Colonic mucosa (tissue), 4 donors: ENCODE measurements at regions not wholly inside any gene's neighbourhood (a gene's known extent, or its start where the extent isn't known, plus 50 kb on each side); places are given as distances from the start of the nearest gene placed in this dataset.

Experiments
- DNase-seq: peaks from one replicate; pipeline ENCODE4 v3.0.0-alpha.2; 2020
- H3K27ac ChIP-seq: fragments of 200-600 bp; one replicate; pipeline ENCODE4 v1.8.0; 2021
- H3K27me3 ChIP-seq: fragments of 200-600 bp; one replicate; pipeline ENCODE4 v1.8.0; 2021
- H3K36me3 ChIP-seq: fragments of 200-600 bp; one replicate; pipeline ENCODE4 v1.8.0; 2021
- H3K4me1 ChIP-seq: fragments of 200-600 bp; one replicate; pipeline ENCODE4 v1.8.0; 2021; ENCODE audit warnings: mild to moderate bottlenecking
- H3K4me3 ChIP-seq: fragments of 200-600 bp; one replicate; pipeline ENCODE4 v1.8.0; 2021
- H3K9ac ChIP-seq, 2 donors: one replicate each; pipeline ENCODE4 v1.7.0; 2013; ENCODE audit warnings: control low read depth in 2 of 2, low read depth in 2 of 2, low read length in 2 of 2
- H3K9me3 ChIP-seq: fragments of 200-600 bp; one replicate; pipeline ENCODE4 v1.8.0; 2021
- CTCF ChIP-seq: fragments of 200-600 bp; IDR thresholded peaks from one replicate; pipeline ENCODE4 v1.8.0; 2022; ENCODE audit warnings: antibody characterized with exemption, mild to moderate bottlenecking
- intact Hi-C: fragments of 100-400 bp; cut with DNase I; formaldehyde crosslinking; loops from one replicate; pipeline ENCODE4 v1.14.1; 2022
- donor health status: healthy.
- donor health status: DM: no; HTN: no; CAD: no.
- donor health status: DM: no; HTN: no; CAD: no.

- intact Hi-C loops: no loop called here
- Histone ChIP-seq H3K36me3 (no peaks in the 10 kb centered on the region), H3K9me3 (no peaks in the 10 kb centered on the region), H3K27me3 (no peaks in the 10 kb centered on the region), H3K4me1 (no peaks in the 10 kb centered on the region), H3K27ac (no peak overlapping the region), H3K9ac (no peak overlapping the region), H3K4me3 (no peak overlapping the region)
- DNase-seq: no peak
- TF ChIP-seq CTCF: no peak
Measured at GRCh38 chr22:27680636-27681035, 120.9 kb downstream of the MN1 start.

- Histone ChIP-seq H3K27me3 (no peaks in the 10 kb centered on the region), H3K9ac (no peak overlapping the region), H3K4me3 (no peak overlapping the region), H3K27ac (no peak overlapping the region), H3K36me3 (no peaks in the 10 kb centered on the region), H3K9me3 (no peaks in the 10 kb centered on the region), H3K4me1 (no peaks in the 10 kb centered on the region)
- DNase-seq: no peak
- intact Hi-C loops: no loop called here
- no peak for TF ChIP-seq CTCF
Measured at GRCh38 chr22:27681037-27681436, 120.5 kb downstream of the MN1 start.

- H3K9ac ChIP-seq: no peak overlapping the region
- H3K9me3 ChIP-seq: no peaks in the 10 kb centered on the region
- H3K4me1 ChIP-seq: no peaks in the 10 kb centered on the region
- H3K36me3 ChIP-seq: no peaks in the 10 kb centered on the region
- H3K4me3 ChIP-seq: no peak overlapping the region
- intact Hi-C loops: no loop called here
- H3K27me3 ChIP-seq: no peaks in the 10 kb centered on the region
- H3K27ac ChIP-seq: no peak overlapping the region
- no peak for TF ChIP-seq CTCF
- no peak for DNase-seq
Measured at GRCh38 chr22:27682437-27682836, 119.1 kb downstream of the MN1 start.

GRCh38 chr22:27684901-27685300 lies 116.7 kb downstream of the MN1 start:
- no peaks in the 10 kb centered on the region for H3K4me1 ChIP-seq
- TF ChIP-seq CTCF: no peak
- no peak overlapping the region for H3K9ac ChIP-seq
- no peaks in the 10 kb centered on the region for H3K9me3 ChIP-seq
- no peaks in the 10 kb centered on the region for H3K27me3 ChIP-seq
- no peak for DNase-seq
- intact Hi-C loops: no loop called here
- H3K36me3 ChIP-seq: no peaks in the 10 kb centered on the region
- no peak overlapping the region for H3K27ac ChIP-seq
- no peak overlapping the region for H3K4me3 ChIP-seq

GRCh38 chr22:27685515-27685914 lies 116.0 kb downstream of the MN1 start:
- Histone ChIP-seq H3K27ac (no peak overlapping the region), H3K9ac (no peak overlapping the region), H3K27me3 (no peaks in the 10 kb centered on the region), H3K4me1 (no peaks in the 10 kb centered on the region), H3K36me3 (no peaks in the 10 kb centered on the region), H3K4me3 (no peak overlapping the region), H3K9me3 (no peaks in the 10 kb centered on the region)
- intact Hi-C loops: no loop called here
- DNase-seq: no peak
- no peak for TF ChIP-seq CTCF

- Histone ChIP-seq H3K27ac (no peak overlapping the region), H3K9ac (no peak overlapping the region)
- intact Hi-C loops: no loop called here
Measured at GRCh38 chr22:27685970-27686369, 115.6 kb downstream of the MN1 start.

More at GRCh38 chr22:27685970-27686369, 115.6 kb downstream of the MN1 start:
- H3K4me3 ChIP-seq: no peak overlapping the region
- no peaks in the 10 kb centered on the region for H3K27me3 ChIP-seq
- H3K36me3 ChIP-seq: no peaks in the 10 kb centered on the region
- no peaks in the 10 kb centered on the region for H3K4me1 ChIP-seq
- DNase-seq: no peak
- H3K9me3 ChIP-seq: no peaks in the 10 kb centered on the region
- TF ChIP-seq CTCF: no peak
